PC-9 (cell line): ENCODE measurements at regions not wholly inside any gene's neighbourhood (a gene's known extent, or its start where the extent isn't known, plus 50 kb on each side); places are given as distances from the start of the nearest gene placed in this dataset.
A peak's percentile ranks its signal among the peaks of the same experiment; 100 is the strongest.

ENCODE experiments used
- BruUV-seq: library from RNA; stranded (reverse); fragments of 400-500 nt; replicated peaks from 2 replicates; lab custom pipeline; 2021; lab: Mats Ljungman, UMichigan
- CTCF ChIA-PET: fragments of 300-600 bp; sonication (Branson Sonifier 250); formaldehyde crosslinking; loops from one replicate; lab custom pipeline; 2022; ENCODE audit warnings: antibody characterized with exemption; lab: Charles Lee
- POLR2A ChIA-PET: fragments of 300-600 bp; sonication (Branson Sonifier 250); formaldehyde crosslinking; loops from one replicate; lab custom pipeline; 2022; ENCODE audit warnings: antibody characterized with exemption; ENCODE audit not compliant: unreplicated experiment; lab: Charles Lee
- DNase-seq, 2 experiments: peaks; one replicate each; pipeline versions ENCODE4 v3.0.0 to v3.0.0-alpha.2; 2015 to 2022; ENCODE audit warnings: mixed read lengths in 1 of 2
- H2AFZ ChIP-seq: fragments of 200-600 bp; sonication (generic); 2 replicates; pipeline ENCODE4 v1.8.1; 2017; ENCODE audit warnings: antibody characterized with exemption
- H3F3A ChIP-seq: fragments of 200-600 bp; sonication (generic); 2 replicates; pipeline ENCODE4 v1.8.1; 2017; ENCODE audit warnings: antibody characterized with exemption, mild to moderate bottlenecking, low read depth; ENCODE audit not compliant: insufficient read depth
- H3K27ac ChIP-seq: fragments of 200-600 bp; sonication (generic); 2 replicates; pipeline ENCODE4 v1.6.1; 2016; ENCODE audit warnings: mixed run types
- H3K27me3 ChIP-seq: fragments of 200-600 bp; sonication (generic); 2 replicates; pipeline ENCODE4 v1.6.1; 2016; ENCODE audit warnings: low read depth, mixed run types; ENCODE audit not compliant: insufficient read depth
- H3K36me3 ChIP-seq: fragments of 200-600 bp; sonication (generic); 2 replicates; pipeline ENCODE4 v1.6.1; 2016; ENCODE audit warnings: low read depth, mixed run types
- H3K4me1 ChIP-seq: fragments of 200-600 bp; sonication (generic); replicated peaks from 2 replicates; pipeline ENCODE4 v1.6.1; 2016; ENCODE audit warnings: mixed run types; ENCODE audit not compliant: insufficient read depth
- H3K4me2 ChIP-seq: fragments of 200-600 bp; sonication (generic); 2 replicates; pipeline ENCODE4 v1.6.1; 2017; ENCODE audit warnings: mixed run types
- H3K4me3 ChIP-seq: fragments of 200-600 bp; sonication (generic); 2 replicates; pipeline ENCODE4 v1.6.1; 2016; ENCODE audit warnings: mixed run types
- H3K79me2 ChIP-seq: fragments of 200-600 bp; sonication (generic); 2 replicates; pipeline ENCODE4 v1.6.1; 2017; ENCODE audit warnings: low read depth, mixed run types
- H3K9me2 ChIP-seq: fragments of 200-600 bp; sonication (generic); 2 replicates; pipeline ENCODE4 v1.8.1; 2017; ENCODE audit warnings: mild to moderate bottlenecking; ENCODE audit not compliant: insufficient read depth
- H3K9me3 ChIP-seq: fragments of 200-600 bp; sonication (generic); 2 replicates; pipeline ENCODE4 v1.8.1; 2016; ENCODE audit warnings: low read depth; ENCODE audit not compliant: insufficient read depth
- H4K20me1 ChIP-seq: fragments of 200-600 bp; sonication (generic); 2 replicates; pipeline ENCODE4 v1.8.1; 2017; ENCODE audit not compliant: insufficient read depth
- EZH2 ChIP-seq: fragments of 200-600 bp; sonication (generic); IDR thresholded peaks from 2 replicates; pipeline ENCODE4 v1.8.0; 2017; ENCODE audit warnings: antibody characterized with exemption, low read depth
- intact Hi-C: fragments of 100-400 bp; cut with micrococcal nuclease; formaldehyde crosslinking; loops from one replicate; pipeline ENCODE4 v1.10.0; 2022; ENCODE audit not compliant: unreplicated experiment
- TF ChIP-seq, protein P1 (sequence below): fragments of 200-600 bp; sonication (generic); conservative IDR thresholded peaks from 2 replicates; pipeline ENCODE4 v1.6.1; 2017; ENCODE audit warnings: mixed run types, antibody characterized with exemption, mild to moderate bottlenecking, moderate library complexity

DNA sequence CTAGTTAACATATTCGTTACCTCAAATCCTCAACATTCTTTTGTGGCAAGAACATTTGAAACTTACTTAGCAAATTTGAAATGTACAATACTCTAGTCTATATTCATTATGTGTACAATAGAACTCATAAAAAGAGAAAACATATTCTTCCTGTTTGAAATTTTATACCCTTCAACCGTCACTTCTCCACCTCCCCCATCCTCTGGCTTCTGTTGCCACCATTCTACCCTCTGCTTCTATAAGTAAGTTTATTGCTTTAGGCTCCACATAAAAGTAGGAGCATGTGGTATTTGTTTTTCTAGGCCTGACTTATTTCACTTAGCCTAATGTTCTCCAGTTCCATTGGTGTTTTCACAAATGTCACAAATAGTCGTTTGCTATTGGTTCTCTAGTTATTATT is 205.3 kb downstream of the TENT5A start:
- Histone ChIP-seq H3K9me3 (no peaks in the 10 kb centered on the region), H3K27me3 (no peaks in the 10 kb centered on the region), H3K4me3 (no peak overlapping the region), H3K27ac (no peak overlapping the region), H3K79me2 (no peaks in the 10 kb centered on the region), H3K4me1 (no peaks in the 10 kb centered on the region), H2AFZ (no peak overlapping the region), H3K36me3 (no peaks in the 10 kb centered on the region), H3K9me2 (no peaks in the 10 kb centered on the region), H3F3A (no peaks in the 10 kb centered on the region), H4K20me1 (no peaks in the 10 kb centered on the region), H3K4me2 (no peak overlapping the region)
- intact Hi-C loops: no loop called here
- TF ChIP-seq, protein P1, sequence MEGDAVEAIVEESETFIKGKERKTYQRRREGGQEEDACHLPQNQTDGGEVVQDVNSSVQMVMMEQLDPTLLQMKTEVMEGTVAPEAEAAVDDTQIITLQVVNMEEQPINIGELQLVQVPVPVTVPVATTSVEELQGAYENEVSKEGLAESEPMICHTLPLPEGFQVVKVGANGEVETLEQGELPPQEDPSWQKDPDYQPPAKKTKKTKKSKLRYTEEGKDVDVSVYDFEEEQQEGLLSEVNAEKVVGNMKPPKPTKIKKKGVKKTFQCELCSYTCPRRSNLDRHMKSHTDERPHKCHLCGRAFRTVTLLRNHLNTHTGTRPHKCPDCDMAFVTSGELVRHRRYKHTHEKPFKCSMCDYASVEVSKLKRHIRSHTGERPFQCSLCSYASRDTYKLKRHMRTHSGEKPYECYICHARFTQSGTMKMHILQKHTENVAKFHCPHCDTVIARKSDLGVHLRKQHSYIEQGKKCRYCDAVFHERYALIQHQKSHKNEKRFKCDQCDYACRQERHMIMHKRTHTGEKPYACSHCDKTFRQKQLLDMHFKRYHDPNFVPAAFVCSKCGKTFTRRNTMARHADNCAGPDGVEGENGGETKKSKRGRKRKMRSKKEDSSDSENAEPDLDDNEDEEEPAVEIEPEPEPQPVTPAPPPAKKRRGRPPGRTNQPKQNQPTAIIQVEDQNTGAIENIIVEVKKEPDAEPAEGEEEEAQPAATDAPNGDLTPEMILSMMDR: no peak
- no peak for TF ChIP-seq EZH2
- POLR2A ChIA-PET: no interaction called here
- CTCF ChIA-PET: no interaction called here
- DNase-seq: no peak
- no TSS peak for BruUV-seq

DNA sequence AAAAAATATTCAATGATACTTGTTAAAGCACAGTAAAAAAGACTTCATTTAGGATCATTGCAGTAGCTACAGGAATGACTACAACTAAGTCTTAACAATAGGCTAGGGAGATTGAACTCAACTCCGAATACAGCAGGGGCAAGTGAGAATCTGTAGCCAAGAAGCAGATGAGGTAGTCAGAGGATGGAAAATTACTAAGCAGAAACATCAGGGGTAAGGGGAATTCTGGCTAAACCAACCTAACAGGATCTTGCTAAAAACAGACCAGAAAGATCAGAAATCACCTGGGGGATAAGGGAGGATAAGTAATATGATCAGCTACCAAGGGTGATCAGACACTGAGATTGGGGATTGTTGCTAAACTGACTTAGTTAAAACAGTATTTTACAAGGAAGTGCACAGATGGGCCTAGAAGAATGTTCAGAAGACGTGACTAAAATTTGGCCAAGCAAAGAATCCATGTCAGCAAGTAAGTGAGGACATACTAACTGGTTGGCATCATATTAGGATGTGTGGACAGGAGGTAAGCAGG is 217.5 kb downstream of the TENT5A start:
- no peaks in the 10 kb centered on the region for H3K36me3 ChIP-seq
- no peaks in the 10 kb centered on the region for H4K20me1 ChIP-seq
- no peaks in the 10 kb centered on the region for H3K9me3 ChIP-seq
- peak overlapping the region; percentile 52 for H3K27ac ChIP-seq
- H3K27me3 ChIP-seq: no peaks in the 10 kb centered on the region
- no peaks in the 10 kb centered on the region for H3K9me2 ChIP-seq
- ChIA-PET CTCF (no interaction called here), POLR2A (no interaction called here)
- no TSS peak for BruUV-seq
- H3K4me2 ChIP-seq: peak overlapping the region; percentile 58
- DNase-seq: peak; percentile 10 to 86
- intact Hi-C loops: no loop called here
- H2AFZ ChIP-seq: peak overlapping the region; percentile 68
- H3K79me2 ChIP-seq: no peaks in the 10 kb centered on the region
- H3F3A ChIP-seq: no peaks in the 10 kb centered on the region; the same call in 1 of the 2 replicates
- H3K4me1 ChIP-seq: peaks cover 20% of the 10 kb centered on the region
- H3K4me3 ChIP-seq: no peak overlapping the region
- TF ChIP-seq, protein P1: no peak
- TF ChIP-seq EZH2: no peak

DNA sequence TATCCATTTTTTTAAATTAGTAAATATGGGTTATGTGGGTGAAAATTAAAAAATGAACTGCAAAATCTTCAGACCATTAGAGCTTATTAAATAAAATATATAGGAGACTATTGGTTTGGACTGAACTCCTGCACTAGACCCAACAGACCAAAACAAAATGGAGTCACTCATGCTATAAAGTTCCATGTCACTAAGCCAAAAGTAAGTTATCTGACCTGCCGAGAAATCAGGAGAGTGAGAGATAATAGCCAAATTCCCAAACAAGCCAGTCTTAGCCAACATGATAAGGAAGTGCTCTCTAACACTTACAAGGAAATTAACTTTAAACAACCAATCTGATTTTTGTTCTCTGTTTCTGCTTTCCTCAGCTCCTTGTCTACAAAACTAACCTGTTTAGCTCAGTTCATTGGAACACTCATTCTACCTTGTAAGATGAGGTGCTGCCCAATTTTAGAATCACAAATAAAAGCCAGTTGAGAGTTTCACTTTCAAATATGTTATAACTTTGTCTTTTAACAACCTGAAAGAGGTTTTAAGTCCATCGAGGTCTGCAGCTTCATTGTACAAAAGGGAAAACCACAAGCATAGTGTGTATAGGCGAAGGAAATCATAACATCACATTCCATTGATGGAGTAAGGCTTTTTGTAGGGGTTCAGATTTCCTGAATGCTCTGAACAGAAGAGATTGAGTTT is 220.5 kb downstream of the TENT5A start:
- H3K27me3 ChIP-seq: no peaks in the 10 kb centered on the region
- peaks cover 20% of the 10 kb centered on the region for H3K4me1 ChIP-seq
- intact Hi-C loops: no loop called here
- no peak overlapping the region for H3K4me3 ChIP-seq
- CTCF ChIA-PET: no interaction called here
- no TSS peak for BruUV-seq
- no peak for TF ChIP-seq EZH2
- TF ChIP-seq, protein P1: no peak
- POLR2A ChIA-PET: interaction anchor here (0.7 kb wide), 1 partner anchor 11 kb away, joined by 4 read pairs; no protein-coding TSS in a partner anchor
- H3K9me2 ChIP-seq: no peaks in the 10 kb centered on the region
- no peaks in the 10 kb centered on the region for H3K9me3 ChIP-seq
- no peak overlapping the region for H2AFZ ChIP-seq
- H3K79me2 ChIP-seq: no peaks in the 10 kb centered on the region
- H4K20me1 ChIP-seq: no peaks in the 10 kb centered on the region
- no peaks in the 10 kb centered on the region for H3K36me3 ChIP-seq
- H3K4me2 ChIP-seq: no peak overlapping the region
- no peak overlapping the region for H3K27ac ChIP-seq
- H3F3A ChIP-seq: no peaks in the 10 kb centered on the region; the same call in 1 of the 2 replicates
- no peak for DNase-seq
